OCI-LY3 (cell line): ENCODE measurements at regions not wholly inside any gene's neighbourhood (a gene's known extent, or its start where the extent isn't known, plus 50 kb on each side); places are given as distances from the start of the nearest gene placed in this dataset.

ENCODE experiments used
- H2AFZ ChIP-seq: fragments of 200-600, 300-600 bp; shearing (Covaris generic); 2 replicates; pipeline ENCODE4 v1.6.0; 2014; ENCODE audit warnings: antibody characterized with exemption, low read depth, low read length
- H3K27ac ChIP-seq: fragments of 200-600, 300-600 bp; sonication (generic); 2 replicates; pipeline ENCODE4 v1.5.1; 2014; ENCODE audit warnings: mild to moderate bottlenecking, low read length, moderate library complexity, mixed read lengths
- H3K27me3 ChIP-seq: fragments of 200-600, 300-600 bp; sonication (generic); 2 replicates; pipeline ENCODE4 v1.6.1; 2014; ENCODE audit warnings: low read depth, low read length, mixed read lengths
- H3K36me3 ChIP-seq: fragments of 200-600, 300-600 bp; sonication (generic); replicated peaks from 2 replicates; pipeline ENCODE3; 2014; ENCODE audit warnings: low read depth, low read length, mixed read lengths
- H3K4me1 ChIP-seq: fragments of 300-600, 200-600 bp; sonication (generic); 2 replicates; pipeline ENCODE4 v1.6.1; 2014; ENCODE audit warnings: low read length, mixed read lengths
- H3K4me2 ChIP-seq: fragments of 200-600, 300-600 bp; sonication (generic); 2 replicates; pipeline ENCODE4 v1.6.1; 2014; ENCODE audit warnings: low read length, mixed read lengths
- H3K4me3 ChIP-seq: fragments of 300-600, 200-600 bp; sonication (generic); 2 replicates; pipeline ENCODE4 v1.5.1; 2014; ENCODE audit warnings: antibody characterized with exemption, mild to moderate bottlenecking, low read length, moderate library complexity
- H3K79me2 ChIP-seq: fragments of 300-600, 200-600 bp; shearing (Covaris generic); 2 replicates; pipeline ENCODE4 v1.6.1; 2014; ENCODE audit warnings: mild to moderate bottlenecking, low read length, mixed read lengths
- H3K9ac ChIP-seq: fragments of 300-600, 200-600 bp; shearing (Covaris generic); 2 replicates; pipeline ENCODE4 v1.6.0; 2014; ENCODE audit warnings: mild to moderate bottlenecking, low read length, moderate library complexity
- H3K9me3 ChIP-seq: fragments of 200-600, 300-600 bp; shearing (Covaris generic); 2 replicates; pipeline ENCODE4 v1.6.1; 2014; ENCODE audit warnings: low read length, mixed read lengths; ENCODE audit not compliant: insufficient read depth
- H4K20me1 ChIP-seq: fragments of 200-600, 300-600 bp; sonication (generic); 2 replicates; pipeline ENCODE4 v1.6.1; 2016; ENCODE audit warnings: low read length, mixed read lengths; ENCODE audit not compliant: insufficient read depth
- CTCF ChIP-seq: fragments of 200-600, 300-600 bp; sonication (generic); IDR thresholded peaks from 2 replicates; pipeline ENCODE4 v1.5.1; 2014; ENCODE audit warnings: antibody characterized with exemption, low read length, low read depth
- EZH2phosphoT487 ChIP-seq: fragments of 200-600 bp; shearing (Covaris generic); IDR thresholded peaks from 2 replicates; pipeline ENCODE4 v1.6.1; 2018; ENCODE audit warnings: antibody characterized with exemption, mixed run types, low read depth

- Histone ChIP-seq H2AFZ (no peak overlapping the region), H3K4me1 (no peaks in the 10 kb centered on the region), H3K27me3 (no peaks in the 10 kb centered on the region), H3K9ac (no peak overlapping the region), H3K27ac (no peak overlapping the region), H4K20me1 (no peaks in the 10 kb centered on the region), H3K36me3 (no peaks in the 10 kb centered on the region), H3K79me2 (no peaks in the 10 kb centered on the region), H3K4me3 (no peak overlapping the region), H3K9me3 (no peaks in the 10 kb centered on the region), H3K4me2 (no peak overlapping the region)
- TF ChIP-seq EZH2phosphoT487 (no peak), CTCF (no peak)
These were observed 1083.7 kb upstream of the FLRT2 start for GRCh38 chr14:84446250-84446649.

GRCh38 chr14:84453307-84453950 lies 1076.5 kb upstream of the FLRT2 start:
- TF ChIP-seq CTCF, result no peak
- no peak for TF ChIP-seq EZH2phosphoT487
- Histone ChIP-seq H4K20me1 (no peaks in the 10 kb centered on the region), H3K9me3 (no peaks in the 10 kb centered on the region), H3K4me3 (no peak overlapping the region), H3K4me2 (no peak overlapping the region), H3K4me1 (no peaks in the 10 kb centered on the region), H3K27me3 (no peaks in the 10 kb centered on the region), H3K9ac (no peak overlapping the region), H3K79me2 (no peaks in the 10 kb centered on the region), H2AFZ (no peak overlapping the region), H3K27ac (no peak overlapping the region), H3K36me3 (no peaks in the 10 kb centered on the region)

- Histone ChIP-seq H3K27ac (no peak overlapping the region), H3K4me1 (no peaks in the 10 kb centered on the region), H2AFZ (no peak overlapping the region), H3K9ac (no peak overlapping the region), H3K79me2 (no peaks in the 10 kb centered on the region), H3K27me3 (no peaks in the 10 kb centered on the region), H3K4me2 (no peak overlapping the region), H3K9me3 (no peaks in the 10 kb centered on the region), H3K4me3 (no peak overlapping the region), H3K36me3 (no peaks in the 10 kb centered on the region), H4K20me1 (no peaks in the 10 kb centered on the region)
- TF ChIP-seq CTCF, result no peak
- TF ChIP-seq EZH2phosphoT487, result no peak
These were observed 1075.8 kb upstream of the FLRT2 start for GRCh38 chr14:84454114-84454513.

- Histone ChIP-seq H4K20me1 (no peaks in the 10 kb centered on the region), H3K4me1 (no peaks in the 10 kb centered on the region), H3K4me2 (no peak overlapping the region), H3K9me3 (no peaks in the 10 kb centered on the region), H3K27ac (no peak overlapping the region), H3K27me3 (no peaks in the 10 kb centered on the region), H2AFZ (no peak overlapping the region), H3K4me3 (no peak overlapping the region), H3K9ac (no peak overlapping the region), H3K79me2 (no peaks in the 10 kb centered on the region), H3K36me3 (no peaks in the 10 kb centered on the region)
- TF ChIP-seq EZH2phosphoT487, result no peak
- TF ChIP-seq CTCF, result no peak
These were observed 1073.0 kb upstream of the FLRT2 start for GRCh38 chr14:84456946-84457345.
